Mucosa of descending colon (tissue), 3 donors: ENCODE measurements at regions not wholly inside any gene's neighbourhood (a gene's known extent, or its start where the extent isn't known, plus 50 kb on each side); places are given as distances from the start of the nearest gene placed in this dataset.

ENCODE experiments used
- ATAC-seq: fragments of 200-7000 bp; cut with Tn5 transposase; one replicate; pipeline ENCODE4 v1.9.1; 2020; ENCODE audit warnings: mild to moderate bottlenecking, moderate library complexity
- DNase-seq, 3 donors: peaks; one replicate each; pipeline ENCODE4 v3.0.0-alpha.2; 2020
- H3K36me3 ChIP-seq: fragments of 200-600 bp; one replicate; pipeline ENCODE4 v1.8.0; 2021; ENCODE audit warnings: low read depth, mild to moderate bottlenecking
- H3K4me1 ChIP-seq: fragments of 200-600 bp; one replicate; pipeline ENCODE4 v1.8.0; 2021; ENCODE audit warnings: low read depth, mild to moderate bottlenecking
- H3K4me3 ChIP-seq: fragments of 200-600 bp; one replicate; pipeline ENCODE4 v1.8.0; 2021; ENCODE audit warnings: mild to moderate bottlenecking
- H3K9me3 ChIP-seq: fragments of 200-600 bp; one replicate; pipeline ENCODE4 v1.8.0; 2021; ENCODE audit warnings: mild to moderate bottlenecking
- CTCF ChIP-seq: fragments of 200-600 bp; IDR thresholded peaks from one replicate; pipeline ENCODE4 v1.8.0; 2022; ENCODE audit warnings: antibody characterized with exemption, mild to moderate bottlenecking
- intact Hi-C, 2 donors: fragments of 100-400 bp; cut with DNase I in 1 of 2; cut with micrococcal nuclease in 1 of 2; formaldehyde crosslinking; loops; one replicate each; pipeline versions ENCODE4 v1.11.0 to v1.11.1; 2022; cut with DNase I, micrococcal nuclease
- donor health status: DM: no; HTN: no; CAD: no; lungs with moderate emphysema.
- donor health status: DM: no; HTN: no; CAD: no.
- donor health status: DM: no; HTN: yes; CAD: no.

GRCh38 chr2:133812826-133813617 is 244.8 kb upstream of the NCKAP5 start:
- H3K4me1 ChIP-seq: no peaks in the 10 kb centered on the region
- no peak for DNase-seq
- H3K9me3 ChIP-seq: no peaks in the 10 kb centered on the region
- ATAC-seq: no peak
- TF ChIP-seq CTCF: no peak
- no peak overlapping the region for H3K4me3 ChIP-seq
- intact Hi-C loops: no loop called here
- H3K36me3 ChIP-seq: no peaks in the 10 kb centered on the region

- Histone ChIP-seq H3K4me1 (no peaks in the 10 kb centered on the region), H3K36me3 (no peaks in the 10 kb centered on the region), H3K9me3 (no peaks in the 10 kb centered on the region), H3K4me3 (no peak overlapping the region)
- ATAC-seq: no peak
- intact Hi-C loops: no loop called here
- TF ChIP-seq CTCF: no peak
- no peak for DNase-seq
Measured at GRCh38 chr2:133814890-133815289, 246.6 kb upstream of the NCKAP5 start.

- DNase-seq (no peak), ATAC-seq (no peak)
- no peak for TF ChIP-seq CTCF
- Histone ChIP-seq H3K36me3 (no peaks in the 10 kb centered on the region), H3K4me3 (no peak overlapping the region), H3K9me3 (no peaks in the 10 kb centered on the region), H3K4me1 (no peaks in the 10 kb centered on the region)
- intact Hi-C loops: no loop called here
Measured at GRCh38 chr2:133816037-133816436, 247.8 kb upstream of the NCKAP5 start.

- H3K4me3 ChIP-seq: no peak overlapping the region
- intact Hi-C loops: no loop called here
- ATAC-seq: no peak
- no peaks in the 10 kb centered on the region for H3K9me3 ChIP-seq
- H3K4me1 ChIP-seq: no peaks in the 10 kb centered on the region
- no peak for TF ChIP-seq CTCF
- H3K36me3 ChIP-seq: no peaks in the 10 kb centered on the region
- no peak for DNase-seq
Measured at GRCh38 chr2:133817680-133818566, 249.7 kb upstream of the NCKAP5 start.

GRCh38 chr2:133818661-133819060 is 250.4 kb upstream of the NCKAP5 start:
- Histone ChIP-seq H3K9me3 (no peaks in the 10 kb centered on the region), H3K4me1 (no peaks in the 10 kb centered on the region), H3K4me3 (no peak overlapping the region), H3K36me3 (no peaks in the 10 kb centered on the region)
- TF ChIP-seq CTCF: no peak
- DNase-seq (no peak), ATAC-seq (no peak)
- intact Hi-C loops: no loop called here
